ENCODE measurements at regions not wholly inside any gene's neighbourhood (a gene's known extent, or its start where the extent isn't known, plus 50 kb on each side); places are given as distances from the start of the nearest gene placed in this dataset.

- no peak overlapping the region for H3K27ac ChIP-seq (ENCODE audit: low read length)
- H3K4me3 ChIP-seq (ENCODE audit: low read length), result no peak overlapping the region
- H3K9me2 ChIP-seq (replicated peaks; ENCODE audit: insufficient read depth, low read length), result no peaks in the 10 kb centered on the region
- no peaks in the 10 kb centered on the region for H3K79me2 ChIP-seq (ENCODE audit: low read length)
- H3K9ac ChIP-seq (ENCODE audit: low read length), result no peak overlapping the region
- DNase-seq, result no peak
- no peaks in the 10 kb centered on the region for H3F3A ChIP-seq (ENCODE audit: insufficient read depth, low read length)
- no peak overlapping the region for H3K4me2 ChIP-seq (ENCODE audit: low read depth, low read length)
- TF ChIP-seq EZH2 (optimal IDR thresholded peaks at IDR 0.05; ENCODE audit: low read depth, low read length) (no peak), EZH2phosphoT487 (IDR thresholded peaks at IDR 0.05; ENCODE audit: low read length) (no peak), CTCF (IDR thresholded peaks at IDR 0.05; ENCODE audit: low read length) (no peak)
- no peaks in the 10 kb centered on the region for H3K36me3 ChIP-seq (replicated peaks; ENCODE audit: insufficient read depth, low read length)
- H3K4me1 ChIP-seq (ENCODE audit: low read length), result no peaks in the 10 kb centered on the region
- H4K20me1 ChIP-seq (ENCODE audit: insufficient read depth, low read length), result no peaks in the 10 kb centered on the region
- H3K9me3 ChIP-seq (replicated peaks; ENCODE audit: insufficient read depth, low read length), result no peaks in the 10 kb centered on the region
- H3K27me3 ChIP-seq (replicated peaks; ENCODE audit: insufficient read depth, low read length), result peaks cover 66% of the 10 kb centered on the region
- H2AFZ ChIP-seq (ENCODE audit: low read length), result no peak overlapping the region
Measured at GRCh38 chr1:8094481-8095241, 68.6 kb upstream of the ERRFI1 start.

DNA sequence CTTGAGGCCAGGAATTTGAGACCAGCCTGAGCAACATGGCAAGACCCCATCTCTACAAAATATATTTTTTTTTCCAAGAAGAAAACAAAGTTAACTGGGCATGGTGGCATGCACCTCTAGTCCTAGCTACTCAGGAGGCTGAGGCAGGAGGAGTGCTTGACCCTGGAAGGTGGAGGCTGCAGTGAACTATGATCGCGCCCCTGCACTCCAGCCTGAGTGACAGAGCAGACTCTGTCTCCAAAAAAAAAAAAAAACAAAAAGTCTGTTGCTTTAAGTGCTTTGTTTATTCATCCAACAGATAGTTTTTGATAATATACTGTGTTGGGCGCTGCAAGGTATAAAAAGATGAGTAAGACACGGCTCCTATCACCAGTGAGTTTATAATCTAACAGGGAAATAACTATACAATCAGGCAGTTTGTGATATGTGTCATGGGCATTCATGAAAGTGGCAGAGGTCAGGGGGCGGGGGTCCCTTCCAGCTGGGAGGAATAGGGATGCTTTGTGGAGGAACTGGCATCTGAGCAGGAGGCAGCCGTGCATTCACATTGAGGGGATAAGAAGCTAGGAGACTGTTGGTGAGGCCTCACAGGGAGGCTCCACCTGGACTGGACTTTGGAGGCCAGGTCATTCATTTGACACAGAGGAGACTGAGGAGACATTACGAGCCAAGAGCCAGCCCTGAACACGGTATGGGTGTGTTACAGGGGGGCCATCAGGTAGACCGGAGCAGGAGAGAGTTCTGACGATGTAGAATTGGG, 67.3 kb upstream of the ERRFI1 start:
- DNase-seq, result no peak
- Histone ChIP-seq H3F3A (ENCODE audit: insufficient read depth, low read length) (no peaks in the 10 kb centered on the region), H3K27ac (ENCODE audit: low read length) (no peak overlapping the region), H3K9ac (ENCODE audit: low read length) (no peak overlapping the region), H3K9me3 (replicated peaks; ENCODE audit: insufficient read depth, low read length) (no peaks in the 10 kb centered on the region), H3K79me2 (ENCODE audit: low read length) (no peaks in the 10 kb centered on the region), H3K9me2 (replicated peaks; ENCODE audit: insufficient read depth, low read length) (no peaks in the 10 kb centered on the region), H3K4me2 (ENCODE audit: low read depth, low read length) (no peak overlapping the region), H3K4me1 (ENCODE audit: low read length) (no peaks in the 10 kb centered on the region), H4K20me1 (ENCODE audit: insufficient read depth, low read length) (no peaks in the 10 kb centered on the region), H3K36me3 (replicated peaks; ENCODE audit: insufficient read depth, low read length) (no peaks in the 10 kb centered on the region), H2AFZ (ENCODE audit: low read length) (no peak overlapping the region), H3K4me3 (ENCODE audit: low read length) (no peak overlapping the region), H3K27me3 (replicated peaks; ENCODE audit: insufficient read depth, low read length) (peaks cover 71% of the 10 kb centered on the region)
- no peak for TF ChIP-seq CTCF (IDR thresholded peaks at IDR 0.05; ENCODE audit: low read length)
- TF ChIP-seq EZH2phosphoT487 (IDR thresholded peaks at IDR 0.05; ENCODE audit: low read length), result no peak
- no peak for TF ChIP-seq EZH2 (optimal IDR thresholded peaks at IDR 0.05; ENCODE audit: low read depth, low read length)

DNA sequence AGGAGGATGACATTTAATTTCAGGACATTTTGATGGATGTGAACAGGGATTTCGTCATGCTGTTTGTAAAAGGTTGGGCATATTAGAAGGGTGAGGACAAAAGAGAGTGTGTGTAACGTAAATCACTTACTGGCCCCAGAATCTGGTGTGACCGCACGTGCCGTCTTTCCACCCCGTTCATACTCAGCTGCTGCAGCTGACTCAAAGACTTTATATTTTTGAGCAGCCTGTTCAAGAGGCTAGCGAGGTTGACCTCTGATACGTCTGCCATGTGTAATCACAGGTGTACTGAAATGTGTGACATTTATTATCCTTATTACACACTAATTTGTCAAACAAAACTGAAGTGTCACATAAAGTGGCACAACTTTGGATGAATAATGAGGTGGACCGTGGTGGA, 66.5 kb upstream of the ERRFI1 start:
- Histone ChIP-seq H2AFZ (ENCODE audit: low read length) (no peak overlapping the region), H4K20me1 (ENCODE audit: insufficient read depth, low read length) (no peaks in the 10 kb centered on the region), H3K9ac (ENCODE audit: low read length) (no peak overlapping the region), H3K36me3 (replicated peaks; ENCODE audit: insufficient read depth, low read length) (no peaks in the 10 kb centered on the region), H3K9me3 (replicated peaks; ENCODE audit: insufficient read depth, low read length) (no peaks in the 10 kb centered on the region), H3F3A (ENCODE audit: insufficient read depth, low read length) (no peaks in the 10 kb centered on the region), H3K79me2 (ENCODE audit: low read length) (no peaks in the 10 kb centered on the region), H3K27ac (ENCODE audit: low read length) (no peak overlapping the region), H3K4me1 (ENCODE audit: low read length) (no peaks in the 10 kb centered on the region), H3K9me2 (replicated peaks; ENCODE audit: insufficient read depth, low read length) (no peaks in the 10 kb centered on the region), H3K27me3 (replicated peaks; ENCODE audit: insufficient read depth, low read length) (peaks cover 68% of the 10 kb centered on the region), H3K4me2 (ENCODE audit: low read depth, low read length) (no peak overlapping the region), H3K4me3 (ENCODE audit: low read length) (no peak overlapping the region)
- no peak for DNase-seq
- TF ChIP-seq EZH2phosphoT487 (IDR thresholded peaks at IDR 0.05; ENCODE audit: low read length) (no peak), EZH2 (optimal IDR thresholded peaks at IDR 0.05; ENCODE audit: low read depth, low read length) (no peak), CTCF (IDR thresholded peaks at IDR 0.05; ENCODE audit: low read length) (no peak)
